ENCODE measurements at regions not wholly inside any gene's neighbourhood (a gene's known extent, or its start where the extent isn't known, plus 50 kb on each side); places are given as distances from the start of the nearest gene placed in this dataset.

- TF ChIP-seq CTCF (IDR thresholded peaks at IDR 0.05; ENCODE audit: low read depth, low read length, poor library complexity, severe bottlenecking) (no peak), EZH2phosphoT487 (IDR thresholded peaks at IDR 0.05; ENCODE audit: borderline replicate concordance, low read length) (no peak)
- Histone ChIP-seq H3F3A (ENCODE audit: control insufficient read depth, insufficient read depth) (no peaks in the 10 kb centered on the region), H3K9me2 (replicated peaks; ENCODE audit: control insufficient read depth, low read length) (no peaks in the 10 kb centered on the region), H3K79me2 (ENCODE audit: control insufficient read depth, low read length) (no peaks in the 10 kb centered on the region), H3K4me2 (ENCODE audit: low read length) (no peak overlapping the region), H3K27me3 (ENCODE audit: control insufficient read depth, low read length) (peaks cover 3% of the 10 kb centered on the region; the same call in 1 of the 2 replicates), H3K27ac (ENCODE audit: low read depth, low read length) (no peak overlapping the region), H3K4me1 (ENCODE audit: control insufficient read depth, low read length) (peaks cover 13% of the 10 kb centered on the region), H4K20me1 (ENCODE audit: control insufficient read depth, insufficient read depth, low read depth, low read length) (no peaks in the 10 kb centered on the region), H3K9me3 (ENCODE audit: control insufficient read depth, insufficient read depth, low read length) (no peaks in the 10 kb centered on the region), H3K4me3 (ENCODE audit: low read length) (no peak overlapping the region), H3K36me3 (ENCODE audit: control insufficient read depth, low read length) (no peaks in the 10 kb centered on the region)
These were observed 99.0 kb upstream of the KCNG1 start for GRCh38 chr20:51121901-51122412.

DNA sequence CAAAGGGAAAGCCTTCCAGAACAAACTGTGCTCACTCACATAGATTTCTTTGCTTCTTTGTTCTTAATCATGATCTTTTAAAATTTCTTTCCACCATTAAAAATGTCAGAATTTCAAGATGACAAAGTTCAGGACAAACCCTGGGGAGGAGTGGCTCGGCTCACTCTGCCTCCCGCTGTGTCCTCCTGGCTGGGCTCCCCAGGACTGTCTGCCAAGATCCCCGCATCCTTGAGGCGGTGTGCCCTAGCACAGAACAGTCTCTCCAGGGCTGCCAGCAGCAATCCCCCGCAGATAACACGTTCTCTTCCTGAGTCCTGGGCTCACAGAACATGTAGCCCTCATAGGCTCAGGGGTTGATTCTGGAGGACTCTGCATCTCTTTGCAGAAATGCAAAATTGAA lies 98.4 kb upstream of the KCNG1 start:
- Histone ChIP-seq H4K20me1 (ENCODE audit: control insufficient read depth, insufficient read depth, low read depth, low read length) (no peaks in the 10 kb centered on the region), H3K79me2 (ENCODE audit: control insufficient read depth, low read length) (no peaks in the 10 kb centered on the region), H3F3A (ENCODE audit: control insufficient read depth, insufficient read depth) (no peaks in the 10 kb centered on the region), H3K4me1 (ENCODE audit: control insufficient read depth, low read length) (peaks cover 12% of the 10 kb centered on the region), H3K36me3 (ENCODE audit: control insufficient read depth, low read length) (no peaks in the 10 kb centered on the region), H3K9me2 (replicated peaks; ENCODE audit: control insufficient read depth, low read length) (no peaks in the 10 kb centered on the region), H3K9me3 (ENCODE audit: control insufficient read depth, insufficient read depth, low read length) (no peaks in the 10 kb centered on the region), H3K27ac (ENCODE audit: low read depth, low read length) (no peak overlapping the region), H3K4me3 (ENCODE audit: low read length) (no peak overlapping the region), H3K4me2 (ENCODE audit: low read length) (0 out of 2 replicates have a peak overlapping the region, but pooled peaks have one; percentile 8), H3K27me3 (ENCODE audit: control insufficient read depth, low read length) (peaks cover 3% of the 10 kb centered on the region; the same call in 1 of the 2 replicates)
- TF ChIP-seq CTCF (IDR thresholded peaks at IDR 0.05; ENCODE audit: low read depth, low read length, poor library complexity, severe bottlenecking): no peak
- no peak for TF ChIP-seq EZH2phosphoT487 (IDR thresholded peaks at IDR 0.05; ENCODE audit: borderline replicate concordance, low read length)

- Histone ChIP-seq H3K27ac (ENCODE audit: low read depth, low read length) (no peak overlapping the region), H3K36me3 (ENCODE audit: control insufficient read depth, low read length) (no peaks in the 10 kb centered on the region), H3K27me3 (ENCODE audit: control insufficient read depth, low read length) (peaks cover 3% of the 10 kb centered on the region; the same call in 1 of the 2 replicates), H4K20me1 (ENCODE audit: control insufficient read depth, insufficient read depth, low read depth, low read length) (no peaks in the 10 kb centered on the region), H3K9me2 (replicated peaks; ENCODE audit: control insufficient read depth, low read length) (no peaks in the 10 kb centered on the region), H3K4me1 (ENCODE audit: control insufficient read depth, low read length) (peaks cover 12% of the 10 kb centered on the region), H3F3A (ENCODE audit: control insufficient read depth, insufficient read depth) (no peaks in the 10 kb centered on the region), H3K79me2 (ENCODE audit: control insufficient read depth, low read length) (no peaks in the 10 kb centered on the region), H3K4me3 (ENCODE audit: low read length) (no peak overlapping the region), H3K4me2 (ENCODE audit: low read length) (0 out of 2 replicates have a peak overlapping the region, but pooled peaks have one; percentile 8), H3K9me3 (ENCODE audit: control insufficient read depth, insufficient read depth, low read length) (no peaks in the 10 kb centered on the region)
- TF ChIP-seq CTCF (IDR thresholded peaks at IDR 0.05; ENCODE audit: low read depth, low read length, poor library complexity, severe bottlenecking) (no peak), EZH2phosphoT487 (IDR thresholded peaks at IDR 0.05; ENCODE audit: borderline replicate concordance, low read length) (no peak)
These were observed 98.0 kb upstream of the KCNG1 start for GRCh38 chr20:51120868-51121267.

All from DOHH2 (cell line).